SJSA1 (cell line): ENCODE measurements at regions not wholly inside any gene's neighbourhood (a gene's known extent, or its start where the extent isn't known, plus 50 kb on each side); places are given as distances from the start of the nearest gene placed in this dataset.
A peak's percentile ranks its signal among the peaks of the same experiment; 100 is the strongest.

ENCODE experiments used
- DNase-seq, 2 experiments: peaks; one replicate each; pipeline ENCODE4 v3.0.0-alpha.2; 2015 to 2020; ENCODE audit warnings: low spot score in 2 of 2, low read depth in 1 of 2
- H3K27ac ChIP-seq: fragments of 250-450 bp; sonication (Bioruptor Pico); 2 replicates; pipeline ENCODE4 v1.5.1; 2020; ENCODE audit warnings: mild to moderate bottlenecking, moderate library complexity
- H3K27me3 ChIP-seq: fragments of 250-450 bp; sonication (Bioruptor Pico); replicated peaks from 2 replicates; pipeline ENCODE4 v1.5.1; 2020; ENCODE audit warnings: mild to moderate bottlenecking, moderate library complexity
- H3K36me3 ChIP-seq: fragments of 250-450 bp; sonication (Bioruptor Pico); 2 replicates; pipeline ENCODE4 v1.5.1; 2020; ENCODE audit warnings: mild to moderate bottlenecking
- H3K4me1 ChIP-seq: fragments of 250-450 bp; sonication (Bioruptor Pico); replicated peaks from 2 replicates; pipeline ENCODE4 v1.6.1; 2021; ENCODE audit warnings: mild to moderate bottlenecking
- H3K4me3 ChIP-seq: fragments of 250-450 bp; sonication (Bioruptor Pico); 2 replicates; pipeline ENCODE4 v1.5.1; 2020; ENCODE audit warnings: mild to moderate bottlenecking
- H3K9me3 ChIP-seq: fragments of 250-450 bp; sonication (Bioruptor Pico); replicated peaks from 2 replicates; pipeline ENCODE4 v1.5.1; 2020; ENCODE audit warnings: mild to moderate bottlenecking

DNA sequence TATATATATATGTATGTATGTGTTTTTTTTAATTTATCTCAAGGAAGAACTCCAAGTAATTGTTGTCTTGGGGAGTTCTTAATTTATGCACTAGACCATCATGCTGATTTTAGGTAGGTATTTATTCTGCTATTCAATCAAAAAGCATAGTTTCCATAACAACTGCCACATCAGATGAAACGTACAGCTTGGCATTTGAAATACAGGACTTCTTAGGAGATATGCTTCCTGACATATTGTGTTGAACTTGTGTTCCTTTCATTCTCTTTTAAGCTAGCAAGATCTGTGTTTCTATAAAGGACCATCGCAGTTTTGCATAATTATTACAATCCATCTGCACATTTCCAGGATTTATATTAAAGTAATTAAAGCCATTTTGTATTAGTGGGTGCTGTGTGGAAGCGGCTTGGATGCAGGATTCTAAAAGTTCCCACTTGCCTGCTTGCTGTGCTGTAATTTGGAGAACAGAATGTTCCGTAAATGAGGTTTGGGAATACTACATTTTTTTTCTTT is 343.5 kb upstream of the FANCL start:
- H3K9me3 ChIP-seq = no peaks in the 10 kb centered on the region
- no peaks in the 10 kb centered on the region for H3K4me1 ChIP-seq
- H3K36me3 ChIP-seq = no peaks in the 10 kb centered on the region
- no peak for DNase-seq
- no peak overlapping the region for H3K27ac ChIP-seq
- H3K4me3 ChIP-seq = no peak overlapping the region
- H3K27me3 ChIP-seq = 0 out of 2 replicates have a peak, but pooled peaks cover under 1% of the 10 kb centered on the region

DNA sequence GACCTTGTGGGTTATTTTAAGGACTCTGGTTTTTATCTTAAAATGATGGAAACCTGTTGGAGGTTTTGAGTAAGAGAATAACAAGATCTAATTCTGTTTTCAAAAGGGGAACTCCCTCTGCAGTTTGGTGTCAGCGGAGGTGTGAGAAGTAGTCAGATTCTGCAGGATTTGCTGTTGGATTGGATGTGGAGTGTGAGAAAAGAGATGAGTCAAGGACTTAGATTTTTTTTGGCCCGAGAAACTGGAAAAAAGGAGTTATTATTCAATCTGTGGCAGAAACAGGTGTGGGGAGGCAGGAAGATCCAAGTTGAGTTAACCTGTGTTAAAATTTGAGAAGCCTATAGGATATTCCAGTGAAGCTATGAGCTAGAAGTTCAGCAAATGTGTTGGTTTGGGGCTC is 337.2 kb upstream of the FANCL start:
- Histone ChIP-seq H3K4me3 (no peak overlapping the region), H3K4me1 (no peaks in the 10 kb centered on the region), H3K27me3 (no peaks in the 10 kb centered on the region; the same call in 1 of the 2 replicates), H3K9me3 (no peaks in the 10 kb centered on the region), H3K36me3 (no peaks in the 10 kb centered on the region), H3K27ac (no peak overlapping the region)
- DNase-seq = no peak

DNA sequence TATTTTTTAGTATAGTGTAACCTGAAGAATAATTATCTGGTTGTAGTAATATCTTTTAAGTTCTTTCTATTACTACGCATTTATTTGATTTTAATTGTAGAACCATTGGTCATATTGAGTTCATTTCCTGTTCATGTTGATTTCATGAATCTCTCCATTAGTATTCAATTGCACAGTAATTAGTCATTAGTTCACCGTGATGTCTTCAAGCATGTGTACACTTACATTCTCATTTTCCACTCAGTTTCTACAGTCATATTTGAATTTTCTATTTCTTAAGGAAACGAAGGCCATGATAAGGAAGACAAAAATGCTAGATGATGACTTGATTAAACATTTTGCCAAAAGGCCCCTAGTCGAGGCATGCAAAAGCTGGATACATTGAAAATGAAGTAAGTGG is 333.7 kb upstream of the FANCL start:
- peaks cover 13% of the 10 kb centered on the region for H3K4me1 ChIP-seq
- no peak overlapping the region for H3K4me3 ChIP-seq
- H3K27me3 ChIP-seq = no peaks in the 10 kb centered on the region; the same call in 1 of the 2 replicates
- H3K27ac ChIP-seq = no peak overlapping the region
- no peaks in the 10 kb centered on the region for H3K36me3 ChIP-seq
- no peak for DNase-seq
- no peaks in the 10 kb centered on the region for H3K9me3 ChIP-seq

DNA sequence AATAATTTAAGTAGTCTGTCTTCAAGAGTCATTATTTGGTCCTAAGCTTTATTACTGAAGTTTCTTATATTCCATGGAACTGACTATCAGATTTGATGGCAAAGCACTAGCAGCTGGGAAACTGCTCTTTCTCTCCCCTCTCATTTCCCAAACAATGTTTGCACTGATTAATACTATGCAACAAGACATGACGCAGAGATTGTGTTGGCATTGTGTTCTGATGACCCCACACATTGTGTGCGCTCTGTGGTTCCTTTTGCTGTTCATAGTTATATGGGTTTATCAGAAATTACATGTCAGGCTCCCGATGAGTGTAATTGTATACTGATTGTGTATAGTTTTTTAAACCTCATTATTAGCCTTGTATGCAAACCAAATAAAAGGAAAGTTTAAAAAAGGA is 331.6 kb upstream of the FANCL start:
- H3K36me3 ChIP-seq = no peaks in the 10 kb centered on the region
- H3K27me3 ChIP-seq = no peaks in the 10 kb centered on the region; the same call in 1 of the 2 replicates
- H3K9me3 ChIP-seq = no peaks in the 10 kb centered on the region
- no peak for DNase-seq
- no peak overlapping the region for H3K4me3 ChIP-seq
- H3K27ac ChIP-seq = no peak overlapping the region
- H3K4me1 ChIP-seq = peaks cover 26% of the 10 kb centered on the region

DNA sequence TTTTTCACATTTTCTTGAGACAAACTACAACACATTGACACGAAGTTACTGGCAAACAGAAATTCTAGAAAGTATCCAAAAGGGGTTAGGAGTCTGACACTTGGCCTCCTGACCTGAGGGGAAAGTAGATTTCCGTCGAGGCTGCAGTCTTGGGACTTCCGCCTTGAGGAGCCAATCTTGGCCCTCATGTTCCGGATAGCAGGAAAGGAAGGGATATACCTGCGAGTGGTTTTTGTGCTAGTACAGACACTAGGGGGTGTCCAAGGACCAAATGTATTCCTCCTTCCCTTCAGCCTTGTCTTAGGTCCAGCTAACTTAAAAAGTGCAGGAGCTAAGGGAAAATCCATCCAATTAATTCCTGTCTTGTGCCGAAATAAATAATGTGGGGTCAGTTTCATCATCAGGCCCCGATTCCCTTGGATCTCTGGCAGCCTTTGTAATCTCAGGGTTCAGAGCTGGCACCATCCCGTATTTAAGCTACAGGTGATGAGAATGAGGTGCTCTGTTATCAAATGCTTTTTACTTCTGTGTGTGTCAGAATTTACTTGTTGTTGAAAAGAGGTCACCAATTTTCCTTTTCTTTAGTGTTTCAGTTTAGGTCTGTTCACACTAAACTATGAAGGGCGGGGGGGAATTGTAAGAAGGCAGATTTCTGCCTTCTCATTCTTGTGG is 330.2 kb upstream of the FANCL start:
- DNase-seq = peak; percentile 48 to 53
- Histone ChIP-seq H3K4me3 (no peak overlapping the region), H3K36me3 (no peaks in the 10 kb centered on the region), H3K27me3 (no peaks in the 10 kb centered on the region; the same call in 1 of the 2 replicates), H3K9me3 (no peaks in the 10 kb centered on the region), H3K4me1 (peaks cover 26% of the 10 kb centered on the region), H3K27ac (no peak overlapping the region; the same call in 1 of the 2 replicates)

DNA sequence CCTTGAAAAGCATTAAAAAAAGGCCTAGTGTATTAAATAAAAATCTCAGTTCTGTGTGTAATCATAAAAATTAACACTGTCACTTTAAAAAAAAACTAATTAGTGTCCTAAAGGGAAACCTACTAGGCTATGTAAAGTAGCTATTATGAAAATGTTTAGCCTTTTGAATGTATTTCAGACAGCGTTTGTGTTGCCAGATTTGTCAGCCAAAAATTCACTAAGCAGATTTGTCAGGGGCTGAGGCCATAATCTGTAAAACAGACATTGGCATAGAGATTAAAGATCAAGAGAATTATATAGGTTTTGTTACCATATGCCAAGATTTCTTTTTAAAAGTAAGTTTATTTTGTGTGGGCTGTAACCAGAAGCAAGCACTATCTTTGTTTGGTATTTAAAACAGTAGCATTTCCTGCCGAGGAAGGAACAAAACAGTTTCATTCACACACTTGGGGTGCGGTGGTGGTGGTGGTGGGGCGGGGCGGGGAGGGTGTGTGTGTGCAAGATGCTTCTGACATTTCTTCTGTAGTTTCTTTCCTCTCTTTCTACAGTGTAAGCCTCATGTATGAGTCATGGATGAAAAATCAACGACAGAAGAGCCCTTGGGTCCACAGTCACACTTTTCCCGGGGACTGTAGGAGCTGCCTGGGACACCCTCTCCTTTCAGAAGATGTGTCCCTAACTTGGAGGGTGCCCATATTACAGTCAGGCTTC is 328.5 kb upstream of the FANCL start:
- DNase-seq = peak in 1 of 2 experiments; percentile 67

DNA sequence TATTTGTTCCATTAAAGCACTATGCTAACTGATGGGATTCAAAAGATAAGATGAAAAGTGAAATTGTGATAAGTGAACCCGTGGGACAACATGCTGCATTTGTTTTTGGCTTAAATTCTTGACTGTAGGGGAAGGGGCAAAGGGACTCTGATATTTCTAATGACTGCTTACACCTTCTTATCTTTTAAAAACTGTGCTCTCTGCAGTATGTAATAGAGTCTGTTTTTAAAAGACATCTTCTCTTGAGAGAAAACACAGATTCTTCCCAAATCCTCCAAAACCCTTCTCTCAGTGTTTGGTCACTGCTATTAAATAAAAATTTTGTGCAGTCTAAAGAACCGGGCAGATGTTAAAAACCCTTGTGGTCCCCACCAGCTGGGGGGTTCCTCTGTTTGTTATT is 327.8 kb upstream of the FANCL start:
- Histone ChIP-seq H3K27me3 (no peaks in the 10 kb centered on the region), H3K9me3 (no peaks in the 10 kb centered on the region), H3K36me3 (no peaks in the 10 kb centered on the region), H3K4me1 (peaks cover 28% of the 10 kb centered on the region), H3K4me3 (no peak overlapping the region), H3K27ac (peak overlapping the region; percentile 73)
- DNase-seq = no peak

More for the DNA sequence above, 328.5 kb upstream of the FANCL start:
- Histone ChIP-seq H3K9me3 (no peaks in the 10 kb centered on the region), H3K36me3 (no peaks in the 10 kb centered on the region), H3K27ac (peak overlapping the region; percentile 73), H3K4me1 (peaks cover 28% of the 10 kb centered on the region), H3K4me3 (no peak overlapping the region), H3K27me3 (no peaks in the 10 kb centered on the region; the same call in 1 of the 2 replicates)

DNA sequence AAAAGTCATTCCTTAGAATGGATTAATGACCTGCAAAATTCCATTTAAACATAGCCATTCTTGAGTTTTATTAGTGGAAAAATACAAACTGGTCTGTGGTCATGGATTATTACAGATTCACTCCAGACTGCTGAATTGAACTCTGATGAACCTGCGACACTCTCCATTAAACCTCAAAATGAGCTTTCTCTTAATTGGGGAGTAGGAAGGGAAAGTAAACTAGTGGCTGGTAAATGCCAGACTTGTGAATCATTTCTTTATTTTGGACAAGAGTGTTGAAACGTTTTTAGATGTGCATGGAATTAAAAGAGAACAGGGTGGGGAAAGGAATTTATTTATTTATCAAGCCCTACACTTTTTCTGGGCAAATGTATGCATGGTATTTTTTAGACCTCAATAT is 321.2 kb upstream of the FANCL start:
- Histone ChIP-seq H3K4me1 (peaks cover 31% of the 10 kb centered on the region), H3K36me3 (no peaks in the 10 kb centered on the region), H3K27me3 (no peaks in the 10 kb centered on the region), H3K27ac (no peak overlapping the region), H3K9me3 (no peaks in the 10 kb centered on the region), H3K4me3 (no peak overlapping the region)
- peak in 1 of 2 experiments; percentile 66 for DNase-seq

DNA sequence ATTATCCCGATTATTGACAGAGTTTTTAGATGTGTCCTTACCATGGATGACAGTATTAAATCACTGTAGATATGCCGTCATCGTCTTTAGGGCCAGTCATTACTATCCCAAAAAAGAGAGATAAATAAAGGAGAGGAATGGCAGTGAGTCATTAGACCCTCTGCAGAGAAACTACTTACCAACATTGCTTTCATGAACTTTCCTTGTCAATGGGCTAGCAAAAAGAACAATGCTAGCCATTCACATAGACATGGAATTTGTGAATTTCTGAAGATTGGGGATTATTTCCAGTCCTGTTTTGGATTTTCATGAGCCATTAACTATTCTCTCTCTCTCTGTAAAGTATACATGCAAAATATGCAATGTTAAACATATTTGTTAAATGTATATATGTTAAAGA is 319.4 kb upstream of the FANCL start:
- no peaks in the 10 kb centered on the region for H3K27me3 ChIP-seq
- DNase-seq = peak in 1 of 2 experiments; percentile 32

DNA sequence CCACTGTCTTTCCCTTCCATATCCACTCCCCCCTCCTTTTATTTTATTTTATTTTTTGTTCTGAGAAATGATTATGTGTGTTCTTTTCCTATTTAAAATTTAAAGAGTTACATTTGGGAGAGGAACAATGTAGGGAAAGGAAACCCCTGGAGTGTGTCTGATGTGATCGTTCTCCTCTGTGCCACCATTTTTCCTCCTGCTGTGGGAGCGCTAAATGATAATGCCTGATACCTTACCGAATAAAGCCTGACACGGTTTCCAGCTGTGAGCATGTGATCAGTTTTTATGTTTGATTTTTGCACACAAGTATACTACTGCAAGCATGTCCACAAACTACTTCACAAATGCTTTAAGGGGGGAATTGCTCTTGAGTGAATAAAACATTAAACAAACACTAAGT is 317.8 kb upstream of the FANCL start:
- H3K9me3 ChIP-seq = no peaks in the 10 kb centered on the region
- H3K36me3 ChIP-seq = no peaks in the 10 kb centered on the region
- H3K27ac ChIP-seq = no peak overlapping the region
- no peak for DNase-seq
- H3K4me1 ChIP-seq = peaks cover 29% of the 10 kb centered on the region
- no peaks in the 10 kb centered on the region for H3K27me3 ChIP-seq
- H3K4me3 ChIP-seq = no peak overlapping the region

More for the DNA sequence above, 319.4 kb upstream of the FANCL start:
- Histone ChIP-seq H3K27ac (no peak overlapping the region), H3K4me3 (no peak overlapping the region), H3K4me1 (peaks cover 31% of the 10 kb centered on the region), H3K9me3 (no peaks in the 10 kb centered on the region), H3K36me3 (no peaks in the 10 kb centered on the region)

DNA sequence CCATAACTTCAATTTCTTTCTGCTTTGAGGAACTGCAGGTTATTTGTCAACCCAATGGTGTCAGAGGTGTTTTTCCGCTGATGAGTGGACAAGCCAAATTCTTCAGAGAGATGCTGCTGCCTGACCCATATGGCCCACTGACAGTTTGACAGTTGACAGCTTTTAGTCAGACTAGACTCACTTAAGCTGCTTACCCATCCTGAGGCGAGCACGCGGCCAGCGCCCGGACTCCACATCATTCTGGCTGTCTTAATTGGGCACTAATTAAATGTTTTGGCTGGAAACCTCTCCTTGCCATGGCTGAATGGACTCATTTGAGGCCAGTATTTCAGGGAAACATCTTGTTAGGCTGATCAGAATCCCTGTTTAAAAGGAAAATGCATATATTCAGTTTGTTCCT is 316.1 kb upstream of the FANCL start:
- Histone ChIP-seq H3K4me1 (peaks cover 26% of the 10 kb centered on the region), H3K4me3 (no peak overlapping the region), H3K9me3 (no peaks in the 10 kb centered on the region), H3K27me3 (no peaks in the 10 kb centered on the region), H3K27ac (no peak overlapping the region), H3K36me3 (no peaks in the 10 kb centered on the region)
- DNase-seq = no peak

DNA sequence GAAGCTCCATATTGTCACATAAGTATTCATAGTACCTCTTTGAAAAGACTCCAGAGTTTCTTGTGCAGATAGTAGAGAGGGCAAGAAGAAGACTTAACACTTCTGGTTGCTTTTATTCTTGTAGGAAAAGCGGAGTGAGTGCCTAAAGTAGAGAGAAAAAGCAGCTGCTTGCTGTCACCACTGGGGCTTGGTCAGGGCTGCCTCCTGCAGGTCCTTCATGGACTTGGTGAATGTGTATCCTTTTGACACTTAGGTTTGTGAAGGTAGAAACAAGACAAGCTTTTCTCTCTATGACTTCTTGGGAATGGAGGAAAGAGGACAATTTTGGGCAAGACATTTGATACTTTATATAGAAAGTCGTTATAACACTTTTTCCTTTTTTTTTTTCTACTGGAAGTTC is 312.8 kb upstream of the FANCL start:
- Histone ChIP-seq H3K4me3 (no peak overlapping the region), H3K9me3 (no peaks in the 10 kb centered on the region), H3K4me1 (peaks cover 10% of the 10 kb centered on the region), H3K27ac (no peak overlapping the region), H3K27me3 (no peaks in the 10 kb centered on the region), H3K36me3 (no peaks in the 10 kb centered on the region)
- DNase-seq = no peak

DNA sequence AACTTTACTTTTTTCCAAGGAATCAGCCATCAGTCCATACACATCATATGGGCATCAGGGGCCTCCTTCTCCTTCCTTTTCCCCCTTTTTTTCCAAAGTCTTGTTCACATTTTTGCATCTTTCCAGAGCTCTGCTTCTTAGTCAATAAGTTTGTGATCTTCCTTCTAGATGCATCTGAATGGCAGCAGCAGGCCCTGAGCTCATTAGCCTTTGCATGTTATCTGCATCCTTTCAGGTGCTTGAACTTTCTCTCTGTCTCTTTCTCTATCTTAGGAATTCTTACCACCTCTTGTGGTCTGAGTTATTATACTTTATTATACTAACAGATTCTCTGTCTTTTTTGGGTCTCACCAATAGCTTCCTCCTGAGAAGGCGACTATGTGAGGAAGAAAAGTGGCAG is 312.4 kb upstream of the FANCL start:
- Histone ChIP-seq H3K4me3 (no peak overlapping the region), H3K4me1 (peaks cover 10% of the 10 kb centered on the region), H3K27me3 (no peaks in the 10 kb centered on the region), H3K9me3 (no peaks in the 10 kb centered on the region), H3K27ac (no peak overlapping the region), H3K36me3 (no peaks in the 10 kb centered on the region)
- DNase-seq = no peak
